IPS DF 4.7 (cell line): ENCODE measurements at regions not wholly inside any gene's neighbourhood (a gene's known extent, or its start where the extent isn't known, plus 50 kb on each side); places are given as distances from the start of the nearest gene placed in this dataset.

Experiments used
- DNase-seq: peaks from one replicate; pipeline ENCODE4 v3.0.0-alpha.2; 2013; ENCODE audit warnings: low spot score; ENCODE audit errors: extremely low read depth

DNA sequence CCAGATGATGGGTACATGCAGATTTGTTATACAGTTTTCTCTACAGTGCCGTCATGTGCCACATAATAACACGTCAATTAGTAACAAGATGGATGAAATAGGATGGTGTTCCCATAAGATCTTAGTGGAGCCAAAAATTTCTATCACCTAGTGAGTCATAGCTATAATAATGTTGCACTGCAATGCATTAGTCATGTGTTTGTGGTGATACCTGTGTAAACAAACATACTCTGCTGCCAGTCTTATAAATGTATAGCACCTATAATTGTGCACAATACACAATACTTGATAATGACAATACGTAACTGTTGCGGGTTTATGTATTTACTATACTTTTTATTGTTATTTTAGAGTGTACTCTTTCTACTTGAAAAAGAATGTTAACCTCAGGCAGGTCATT, 865.4 kb downstream of the MAT2B start:
- no peak for DNase-seq

DNA sequence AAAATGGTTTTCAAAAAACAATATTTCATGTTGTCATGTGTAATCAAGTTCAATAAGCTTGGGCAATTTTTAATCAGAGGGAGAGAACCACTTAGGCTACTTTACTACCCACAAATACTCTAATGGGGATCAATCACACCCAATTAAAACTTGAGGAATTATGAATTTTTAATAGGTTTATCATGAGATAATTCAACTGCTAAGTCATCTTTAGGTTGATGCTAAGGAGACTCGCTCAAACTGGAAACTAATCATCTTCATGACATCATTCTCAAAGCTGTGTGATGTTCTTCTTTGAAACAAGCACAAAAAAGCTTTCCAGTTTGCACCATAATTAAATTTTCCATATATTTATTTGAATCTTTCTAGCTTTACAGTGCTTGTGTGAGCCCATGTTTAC, 867.5 kb downstream of the MAT2B start:
- no peak for DNase-seq

DNA sequence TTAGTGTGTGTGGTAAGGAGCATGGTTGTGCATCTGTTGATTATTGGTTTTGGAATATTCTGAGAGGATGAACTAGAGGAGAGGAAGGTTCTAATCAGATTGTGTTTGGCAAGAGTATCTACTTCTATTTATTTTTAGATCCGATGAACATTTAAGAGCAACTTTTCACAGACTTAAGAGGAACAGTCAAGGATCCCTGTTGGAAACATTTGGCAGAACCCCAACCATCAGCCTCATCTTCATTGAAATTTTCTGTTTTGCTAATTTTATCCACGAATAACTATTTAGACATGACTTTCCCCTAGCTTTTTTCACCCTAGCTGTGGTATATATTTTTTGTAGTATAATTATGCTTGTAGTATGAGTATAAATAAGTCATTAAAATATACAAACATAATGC, 868.5 kb downstream of the MAT2B start:
- DNase-seq, result no peak

DNA sequence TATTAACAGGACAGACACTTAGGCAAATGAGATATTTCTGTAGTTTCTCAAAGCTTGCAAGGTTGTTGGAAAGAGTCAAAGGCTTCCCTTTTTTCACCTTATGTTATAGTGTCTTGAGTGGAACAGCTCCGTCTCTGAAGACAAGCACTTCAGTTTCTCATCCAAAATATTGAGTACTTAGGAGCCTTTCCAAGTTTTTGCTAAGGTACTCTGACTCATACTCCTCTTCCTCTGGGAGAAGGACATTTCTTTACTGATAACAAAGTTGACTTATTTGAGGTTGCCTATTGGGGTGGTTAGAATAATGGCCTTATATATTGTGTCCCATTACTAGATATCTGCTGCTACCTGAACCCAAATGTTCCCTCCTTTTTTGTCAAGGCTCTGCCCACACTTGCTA, 869.6 kb downstream of the MAT2B start:
- no peak for DNase-seq

DNA sequence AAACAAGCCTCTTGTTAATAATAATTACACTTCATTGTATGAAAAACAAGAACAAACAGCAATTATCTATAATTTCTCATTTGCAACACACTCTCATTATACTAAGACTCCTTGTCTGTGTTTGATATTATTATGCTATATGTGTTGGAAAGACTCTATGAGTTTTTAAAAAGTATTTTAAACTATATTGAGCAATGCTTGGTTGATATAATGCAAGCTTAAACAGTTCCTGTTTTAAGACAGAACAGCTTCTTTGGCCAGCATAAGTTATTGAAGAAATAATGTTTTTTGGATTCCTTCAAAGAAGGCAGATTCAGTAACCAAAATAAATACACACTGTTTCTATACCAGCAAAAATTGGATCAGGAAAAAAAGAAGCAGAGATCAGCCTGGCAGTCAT, 871.4 kb downstream of the MAT2B start:
- no peak for DNase-seq

DNA sequence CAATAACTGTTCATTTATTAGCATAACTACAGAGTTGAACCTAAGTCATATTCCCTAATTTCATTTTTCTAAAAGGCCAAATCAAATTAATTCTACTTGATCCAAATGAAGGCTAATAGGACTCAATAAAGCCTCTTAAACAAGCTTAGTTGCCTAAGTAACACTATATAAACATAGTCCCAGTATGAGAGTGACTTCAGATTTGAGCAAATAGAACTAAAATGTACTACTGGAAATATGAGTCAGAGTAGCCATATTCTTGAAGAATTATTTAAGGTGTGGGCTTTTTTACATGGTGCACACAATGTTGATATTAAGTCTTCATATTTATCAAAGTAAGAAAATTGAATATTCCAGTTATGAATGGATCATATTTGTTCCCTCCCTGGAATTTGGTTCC, 872.3 kb downstream of the MAT2B start:
- no peak for DNase-seq

DNA sequence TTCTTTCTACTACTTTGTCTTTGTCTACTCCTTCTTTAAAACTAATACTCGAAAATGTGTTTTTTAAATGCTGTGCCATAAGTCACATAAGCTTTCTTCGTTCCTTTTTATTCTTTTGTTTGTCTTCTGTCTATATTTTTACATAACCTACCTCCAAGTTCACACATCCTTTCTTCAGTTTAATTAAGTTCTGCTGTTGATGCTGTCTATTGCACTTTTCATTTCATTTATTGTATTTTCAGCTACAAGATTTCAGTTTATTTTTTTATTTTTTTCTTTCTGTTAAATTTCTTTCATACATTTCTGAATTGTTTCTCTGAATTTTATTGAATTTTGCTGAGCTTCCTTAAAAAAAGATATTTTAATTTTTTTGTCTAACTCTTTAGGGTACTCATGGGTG, 878.2 kb downstream of the MAT2B start:
- DNase-seq, result no peak

DNA sequence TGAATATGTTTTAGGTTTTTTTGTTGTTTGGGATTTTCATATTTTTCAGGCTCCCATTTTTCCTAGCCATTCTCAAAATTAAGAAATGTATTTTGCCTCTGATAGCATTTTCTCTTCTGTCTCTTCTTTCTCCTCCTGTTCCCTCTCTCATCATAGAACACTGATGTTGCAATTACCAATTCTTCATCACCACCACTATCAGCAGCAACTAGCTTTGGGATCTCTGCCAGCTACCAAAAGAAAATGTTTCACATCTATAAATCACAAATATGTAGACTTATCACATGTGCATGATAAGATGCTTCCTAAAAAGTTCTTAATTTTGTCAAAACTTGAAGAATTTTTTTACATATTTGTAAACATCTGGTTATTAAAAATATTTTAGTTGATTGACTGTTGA, 887.1 kb downstream of the MAT2B start:
- no peak for DNase-seq

DNA sequence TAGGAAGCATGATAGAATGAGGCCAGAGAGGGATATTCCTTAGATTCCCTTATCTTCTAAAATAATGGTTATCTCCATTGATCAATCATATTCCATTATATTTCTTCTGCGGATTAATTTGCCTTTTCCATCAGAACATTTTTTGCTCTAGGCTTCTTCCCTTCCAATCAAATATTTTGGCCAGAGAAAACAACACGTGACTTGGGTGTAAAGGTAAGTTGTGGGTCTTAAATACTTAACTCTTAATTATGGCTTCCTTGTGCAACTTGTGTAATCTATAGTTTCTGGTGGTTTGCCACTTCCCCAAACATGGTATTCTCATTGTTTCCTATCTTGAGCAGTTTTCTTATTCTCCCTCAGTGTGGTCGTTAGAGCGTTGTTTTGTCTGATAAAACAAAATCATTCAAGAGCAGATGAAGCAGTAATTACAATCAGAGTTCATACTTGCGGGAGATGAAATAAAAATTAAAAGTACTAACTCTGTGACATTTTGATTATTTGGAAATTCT, 889.3 kb downstream of the MAT2B start:
- DNase-seq, result no peak

DNA sequence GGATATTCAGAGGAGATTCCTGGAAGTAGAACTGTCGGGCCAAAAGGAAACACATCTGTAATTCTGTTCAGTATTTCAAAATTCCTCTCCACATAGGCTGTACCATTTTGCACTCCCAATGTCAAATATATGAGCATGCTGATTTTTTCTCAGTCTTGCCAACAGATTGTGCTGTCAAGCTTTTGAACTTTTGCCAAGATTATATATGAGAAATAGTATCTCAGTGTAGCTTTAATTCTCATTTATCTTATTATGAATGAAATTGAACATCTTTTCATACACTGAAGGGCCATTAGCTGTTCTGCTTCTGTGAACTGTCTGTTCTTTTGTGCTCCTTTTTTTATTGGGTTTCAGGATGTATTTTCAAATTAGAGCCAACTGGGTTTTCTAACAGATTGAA, 907.1 kb downstream of the MAT2B start:
- DNase-seq, result no peak

DNA sequence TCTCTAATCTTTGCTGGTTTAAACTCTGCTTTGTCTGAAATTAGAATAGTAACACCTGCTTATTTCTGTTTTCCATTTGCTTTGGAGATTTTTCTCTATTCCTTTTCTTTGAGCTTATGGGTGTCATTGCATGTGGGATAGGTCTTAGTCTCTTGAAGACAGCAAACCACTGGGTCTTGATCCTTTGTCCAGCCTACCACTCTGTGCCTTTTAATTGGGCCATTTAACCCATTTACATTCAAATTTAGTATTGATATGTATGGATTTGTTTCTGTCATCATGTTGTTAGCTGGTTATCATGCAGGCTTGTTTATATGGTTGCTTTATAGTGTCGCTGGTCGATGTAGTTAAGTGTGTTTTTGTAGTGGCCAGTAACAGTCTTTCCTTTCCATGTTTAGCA, 914.7 kb downstream of the MAT2B start:
- no peak for DNase-seq

DNA sequence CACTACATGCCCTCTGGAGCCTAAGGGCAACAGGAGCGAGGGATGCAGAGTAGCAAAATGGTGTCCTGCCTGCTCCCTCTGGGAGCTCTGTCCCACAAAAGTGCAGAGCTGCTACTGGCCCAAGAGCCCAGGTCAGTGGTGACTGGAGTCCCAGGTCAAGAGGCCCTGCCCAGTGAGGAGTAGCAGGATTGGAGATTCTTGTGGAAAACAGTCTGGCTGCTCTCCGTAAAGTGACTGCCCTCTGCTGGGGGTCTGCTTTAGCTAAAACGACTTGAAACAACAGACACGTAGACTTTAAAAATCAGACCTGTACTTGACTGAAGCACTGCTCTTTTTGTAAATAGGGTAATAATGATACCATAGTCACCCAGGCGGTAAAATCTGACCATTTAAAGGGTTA, 917.0 kb downstream of the MAT2B start:
- peak; percentile 38 for DNase-seq

DNA sequence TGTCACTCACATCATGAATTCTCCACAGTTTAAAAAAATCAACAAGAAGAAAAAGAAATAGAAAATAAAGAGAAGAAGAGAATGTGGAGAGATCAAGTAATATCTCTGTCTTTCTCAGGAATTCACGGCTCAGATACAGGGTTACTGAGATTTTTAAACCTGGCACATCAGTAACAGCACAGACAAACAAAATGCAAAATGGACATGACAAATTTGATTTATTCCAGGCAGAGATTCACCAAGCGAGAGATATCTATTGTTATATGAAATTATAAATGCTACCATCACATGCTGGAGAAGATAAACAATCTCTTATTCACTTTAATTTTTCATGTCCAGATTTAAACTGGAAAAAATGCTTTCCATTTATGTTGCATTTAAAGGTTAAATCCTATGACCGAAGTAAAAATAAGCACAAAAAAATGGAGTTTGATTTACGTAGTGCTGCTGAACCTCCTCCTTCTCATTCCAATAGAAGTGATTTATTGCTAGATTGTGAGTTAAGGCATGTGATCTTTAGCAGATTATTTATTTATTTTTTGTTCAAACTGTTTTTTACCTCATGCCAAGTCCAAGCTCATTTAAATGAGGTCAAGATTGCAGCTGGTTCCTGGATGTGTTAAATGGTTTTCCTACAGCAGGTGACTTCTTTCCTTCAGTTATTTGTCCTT, 926.4 kb downstream of the MAT2B start:
- no peak for DNase-seq

DNA sequence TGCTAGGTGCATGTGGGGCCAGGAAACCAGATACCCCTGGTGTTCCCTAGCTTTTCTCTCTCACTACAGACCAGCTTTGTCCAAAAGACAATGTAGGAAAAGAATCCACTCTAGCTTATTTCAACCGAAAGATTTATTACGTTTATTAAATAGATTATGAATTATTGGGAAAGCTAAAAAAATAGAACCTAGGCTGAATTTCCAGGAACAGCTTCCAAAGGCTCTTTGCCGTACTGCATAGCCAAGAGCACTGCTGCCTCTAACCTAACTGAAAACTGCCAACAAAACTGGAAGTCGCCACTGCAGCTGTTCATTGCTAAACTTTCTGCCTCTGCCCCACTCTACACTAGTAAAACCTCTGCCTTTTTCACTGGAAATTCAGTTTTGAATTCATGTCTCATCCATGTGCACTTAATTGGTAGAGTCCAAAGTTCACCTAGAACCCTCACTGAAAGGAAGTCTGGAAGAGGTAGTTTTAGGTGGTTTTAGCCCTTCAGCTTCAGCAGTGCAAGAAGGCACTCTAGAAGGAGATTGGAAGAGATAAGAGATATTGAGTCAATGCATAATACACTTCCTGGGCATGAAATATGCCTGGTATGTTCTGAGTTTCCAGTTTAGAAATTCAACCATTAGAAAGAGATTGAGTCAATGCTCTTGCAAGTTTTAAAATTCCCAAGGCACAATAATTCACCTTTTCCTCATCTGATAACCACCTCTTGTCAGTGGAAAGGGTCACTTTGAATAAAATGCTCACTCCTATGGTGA, 927.9 kb downstream of the MAT2B start:
- no peak for DNase-seq

DNA sequence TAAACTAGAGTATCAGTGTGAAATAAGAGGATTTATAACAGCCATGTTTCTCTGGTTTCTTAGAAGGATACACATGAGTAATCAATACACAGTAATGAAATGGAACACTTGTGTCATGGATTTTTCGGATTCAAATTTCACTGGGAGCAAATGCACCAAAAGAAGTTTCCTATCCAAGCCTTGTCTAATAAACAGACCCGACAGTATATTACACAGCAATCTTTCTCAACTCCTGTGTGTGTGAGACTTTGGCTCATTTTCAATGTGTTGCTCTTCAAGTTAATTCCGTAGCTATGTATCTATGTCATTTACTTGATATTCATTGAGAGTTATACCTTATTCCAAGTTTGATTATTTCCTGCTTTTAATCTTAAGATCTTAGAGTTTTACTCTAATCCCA, 930.2 kb downstream of the MAT2B start:
- no peak for DNase-seq

DNA sequence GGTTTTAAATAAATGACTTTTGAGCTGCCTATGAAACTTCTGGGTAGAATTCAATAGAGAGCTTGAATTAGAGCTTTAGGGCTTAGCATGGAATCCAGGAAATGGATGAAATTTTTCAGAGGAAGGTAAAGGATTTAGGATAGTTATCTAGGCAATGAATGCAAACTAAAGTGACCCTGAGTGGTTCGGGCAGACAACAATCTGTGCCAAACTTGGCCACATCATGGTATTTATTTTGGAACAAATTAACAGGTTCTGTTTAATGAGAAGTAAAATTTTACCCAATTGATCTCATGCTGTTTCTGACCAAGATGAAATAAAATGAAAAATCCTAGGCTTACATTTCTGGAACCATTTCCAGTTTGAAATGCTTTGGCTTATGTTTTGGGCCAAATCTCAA, 934.4 kb downstream of the MAT2B start:
- no peak for DNase-seq

DNA sequence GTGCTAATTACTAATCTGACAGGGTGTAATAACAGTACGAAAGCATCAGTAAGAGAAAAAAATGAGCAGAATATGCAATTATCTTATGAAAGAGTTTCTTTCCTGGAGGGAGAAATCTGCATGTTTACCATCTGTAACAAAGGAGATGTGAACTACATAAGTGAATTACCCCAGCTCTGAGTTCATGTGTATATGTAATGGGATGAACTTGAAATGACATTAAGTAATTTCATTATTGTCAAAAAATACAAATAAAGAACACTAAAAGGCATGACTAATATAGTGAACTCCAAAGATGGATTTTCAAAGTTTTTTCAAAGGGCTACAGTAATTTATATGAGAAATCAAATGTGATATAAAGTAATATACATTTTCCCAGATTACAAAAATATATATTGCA, 944.0 kb downstream of the MAT2B start:
- no peak for DNase-seq

DNA sequence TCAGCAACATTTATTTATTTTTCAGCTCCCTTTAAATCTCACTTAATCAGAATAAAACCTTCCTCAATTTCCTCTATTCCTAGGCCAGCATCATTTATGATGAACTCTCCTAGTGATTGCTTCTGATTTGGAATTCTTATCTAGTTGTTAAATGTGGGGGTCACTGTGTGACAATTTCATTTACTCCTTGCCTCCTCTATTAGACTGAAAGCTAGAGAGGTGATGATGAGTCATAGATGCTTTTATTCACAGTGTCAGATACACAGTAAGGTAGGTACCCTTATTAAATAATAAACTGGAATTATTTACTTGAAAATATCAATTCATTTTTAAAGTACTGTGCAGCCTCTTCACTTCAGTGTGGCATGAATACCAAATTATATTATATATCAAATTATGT, 960.6 kb downstream of the MAT2B start:
- DNase-seq, result no peak

DNA sequence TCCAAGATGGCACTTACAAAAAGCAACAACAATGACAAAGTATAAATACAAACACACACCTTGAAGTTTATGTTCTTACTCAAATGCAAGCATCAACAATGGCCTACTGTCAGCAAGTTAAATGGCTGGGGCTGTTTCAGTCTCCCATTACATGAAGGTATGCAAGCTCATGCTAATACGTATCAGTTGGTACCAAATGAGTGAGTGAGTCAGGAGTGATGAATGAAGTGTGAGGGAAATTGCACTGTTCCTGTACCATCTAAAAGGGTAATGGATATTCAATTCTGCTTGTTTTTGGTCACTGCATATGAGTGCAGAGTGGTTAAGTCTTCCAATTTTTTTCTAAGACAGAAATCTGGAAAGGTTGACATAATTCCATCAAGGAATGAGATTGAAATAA, 964.9 kb downstream of the MAT2B start:
- DNase-seq, result no peak

DNA sequence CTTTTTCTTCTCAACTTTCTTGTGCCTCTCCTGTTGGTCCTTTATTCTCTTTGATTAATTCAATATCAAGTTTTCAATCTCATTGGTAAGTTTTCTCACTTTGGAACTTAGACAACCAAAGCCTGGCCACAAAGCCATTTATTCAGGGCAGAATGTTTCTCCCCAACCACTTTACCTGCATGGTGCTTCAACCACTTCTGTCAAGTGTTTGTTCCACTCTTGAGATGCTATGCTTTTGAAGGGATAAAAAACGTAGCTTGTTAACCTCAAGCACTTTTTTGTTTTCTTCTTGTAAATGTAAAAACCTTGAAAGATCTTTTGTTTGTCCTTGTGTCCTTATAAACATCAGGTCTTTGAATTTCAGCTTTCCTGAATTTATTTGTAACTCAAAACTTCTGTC, 966.7 kb downstream of the MAT2B start:
- DNase-seq, result no peak

DNA sequence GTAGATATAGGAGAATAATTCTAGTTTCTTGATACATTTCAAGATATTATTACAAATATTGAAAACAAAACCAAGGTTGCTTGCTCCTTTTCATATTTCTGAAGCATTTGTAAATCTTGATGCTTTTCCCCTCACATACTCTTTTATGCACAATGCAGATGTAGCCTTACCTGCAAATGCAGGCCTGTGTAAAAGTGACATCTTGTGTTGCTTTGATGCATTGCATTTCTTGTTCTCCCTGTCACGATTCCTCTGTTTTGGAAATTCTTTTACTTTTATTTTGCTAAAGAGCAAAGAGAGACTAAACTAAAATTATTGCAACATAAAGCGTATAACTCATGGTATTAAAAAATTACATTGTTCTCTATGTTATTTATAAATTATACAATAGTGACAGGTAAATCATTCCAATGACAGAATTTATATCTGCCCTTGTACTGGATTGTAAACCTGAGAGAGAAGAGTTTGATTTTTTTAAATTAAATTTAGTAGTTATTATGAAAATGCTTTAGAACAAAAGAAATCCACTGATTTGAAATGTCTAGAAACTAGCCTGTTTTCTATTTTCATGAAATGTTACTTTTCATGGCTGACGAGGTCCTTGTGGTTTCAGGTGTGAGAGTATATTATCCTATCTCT, 970.0 kb downstream of the MAT2B start:
- no peak for DNase-seq

DNA sequence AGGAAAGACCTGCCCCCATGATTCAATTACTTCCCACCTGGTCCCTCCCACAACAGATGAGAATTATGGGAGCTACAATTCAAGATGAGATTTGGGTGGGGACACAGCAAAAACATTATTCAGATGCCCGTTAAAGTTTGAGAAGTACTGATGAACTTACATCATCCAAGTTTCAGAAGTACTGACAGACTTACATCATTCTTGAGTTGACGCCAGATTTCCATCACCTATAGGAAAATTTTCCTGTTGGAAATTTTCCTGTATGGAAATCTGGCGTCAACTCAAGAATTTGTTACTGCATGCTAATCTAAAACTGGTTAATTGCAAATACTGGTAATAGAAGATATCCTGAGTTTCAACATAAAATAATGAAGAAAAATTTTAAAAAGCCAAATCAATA, 975.9 kb downstream of the MAT2B start:
- no peak for DNase-seq

DNA sequence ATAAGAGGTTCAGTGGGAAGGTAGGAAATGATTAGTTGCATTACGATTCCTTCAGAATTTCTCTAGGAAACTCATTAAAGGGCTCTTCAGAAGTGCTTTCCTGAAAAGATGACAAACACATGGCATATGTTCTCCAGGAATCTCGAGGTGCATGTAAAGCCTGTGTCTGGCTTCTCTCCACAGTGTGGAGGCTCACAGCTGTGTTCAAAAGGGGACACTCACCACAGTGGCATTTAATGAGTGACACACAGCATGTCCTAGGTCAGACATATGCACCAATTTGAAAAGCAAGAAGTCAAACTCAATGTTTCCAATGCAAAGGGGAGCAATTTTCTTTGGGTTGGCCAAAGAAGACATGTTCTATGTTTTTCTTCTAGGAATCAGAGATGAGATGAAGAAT, 976.9 kb downstream of the MAT2B start:
- no peak for DNase-seq
